HG03039 (cell line): ENCODE measurements at regions not wholly inside any gene's neighbourhood (a gene's known extent, or its start where the extent isn't known, plus 50 kb on each side); places are given as distances from the start of the nearest gene placed in this dataset.

ENCODE experiments used
- ATAC-seq: cut with Tn5 transposase; IDR thresholded peaks from one replicate; pipeline ENCODE4 v1.9.1; 2021; ENCODE audit warnings: mild to moderate bottlenecking, moderate library complexity; ENCODE audit not compliant: unreplicated experiment

- ATAC-seq = no peak
Measured at GRCh38 chr5:167245868-167246267, 1045.6 kb upstream of the WWC1 start.

GRCh38 chr5:167247816-167248215, 1043.6 kb upstream of the WWC1 start:
- ATAC-seq = no peak

- ATAC-seq = no peak
Measured at GRCh38 chr5:167248257-167248656, 1043.2 kb upstream of the WWC1 start.

- no peak for ATAC-seq
Measured at GRCh38 chr5:167250996-167251395, 1040.4 kb upstream of the WWC1 start.

- ATAC-seq = no peak
Measured at GRCh38 chr5:167254132-167254531, 1037.3 kb upstream of the WWC1 start.

- no peak for ATAC-seq
Measured at GRCh38 chr5:167255926-167256325, 1035.5 kb upstream of the WWC1 start.

- ATAC-seq = no peak
Measured at GRCh38 chr5:167259806-167260205, 1031.6 kb upstream of the WWC1 start.

GRCh38 chr5:167261309-167262100, 1029.9 kb upstream of the WWC1 start:
- ATAC-seq = no peak

GRCh38 chr5:167263185-167263584, 1028.3 kb upstream of the WWC1 start:
- no peak for ATAC-seq

GRCh38 chr5:167264348-167264747, 1027.1 kb upstream of the WWC1 start:
- no peak for ATAC-seq

- no peak for ATAC-seq
Measured at GRCh38 chr5:167268337-167268736, 1023.1 kb upstream of the WWC1 start.

- ATAC-seq = no peak
Measured at GRCh38 chr5:167269146-167269545, 1022.3 kb upstream of the WWC1 start.

GRCh38 chr5:167271081-167271480, 1020.4 kb upstream of the WWC1 start:
- ATAC-seq = no peak

GRCh38 chr5:167271511-167271910, 1019.9 kb upstream of the WWC1 start:
- ATAC-seq = no peak

- no peak for ATAC-seq
Measured at GRCh38 chr5:167280111-167280510, 1011.3 kb upstream of the WWC1 start.

GRCh38 chr5:167281925-167282324, 1009.5 kb upstream of the WWC1 start:
- ATAC-seq = no peak

GRCh38 chr5:167283691-167284090, 1007.8 kb upstream of the WWC1 start:
- no peak for ATAC-seq

GRCh38 chr5:167284222-167284890, 1007.1 kb upstream of the WWC1 start:
- ATAC-seq = no peak

- ATAC-seq = no peak
Measured at GRCh38 chr5:167285591-167285990, 1005.9 kb upstream of the WWC1 start.

- ATAC-seq = no peak
Measured at GRCh38 chr5:167286891-167287290, 1004.6 kb upstream of the WWC1 start.

GRCh38 chr5:167290478-167290877, 1001.0 kb upstream of the WWC1 start:
- ATAC-seq = no peak

GRCh38 chr5:167294882-167295680, 996.4 kb upstream of the WWC1 start:
- no peak for ATAC-seq
